Activated CD8-positive, alpha-beta memory T cell treated with anti-CD3 and anti-CD28 coated beads, Interleukin-2, amount 50 U/mL, for 4 hours (primary cell): ENCODE measurements at regions not wholly inside any gene's neighbourhood (a gene's known extent, or its start where the extent isn't known, plus 50 kb on each side); places are given as distances from the start of the nearest gene placed in this dataset.

Experiments
- DNase-seq: peaks from one replicate; pipeline ENCODE4 v3.0.0-alpha.2; 2020

DNA sequence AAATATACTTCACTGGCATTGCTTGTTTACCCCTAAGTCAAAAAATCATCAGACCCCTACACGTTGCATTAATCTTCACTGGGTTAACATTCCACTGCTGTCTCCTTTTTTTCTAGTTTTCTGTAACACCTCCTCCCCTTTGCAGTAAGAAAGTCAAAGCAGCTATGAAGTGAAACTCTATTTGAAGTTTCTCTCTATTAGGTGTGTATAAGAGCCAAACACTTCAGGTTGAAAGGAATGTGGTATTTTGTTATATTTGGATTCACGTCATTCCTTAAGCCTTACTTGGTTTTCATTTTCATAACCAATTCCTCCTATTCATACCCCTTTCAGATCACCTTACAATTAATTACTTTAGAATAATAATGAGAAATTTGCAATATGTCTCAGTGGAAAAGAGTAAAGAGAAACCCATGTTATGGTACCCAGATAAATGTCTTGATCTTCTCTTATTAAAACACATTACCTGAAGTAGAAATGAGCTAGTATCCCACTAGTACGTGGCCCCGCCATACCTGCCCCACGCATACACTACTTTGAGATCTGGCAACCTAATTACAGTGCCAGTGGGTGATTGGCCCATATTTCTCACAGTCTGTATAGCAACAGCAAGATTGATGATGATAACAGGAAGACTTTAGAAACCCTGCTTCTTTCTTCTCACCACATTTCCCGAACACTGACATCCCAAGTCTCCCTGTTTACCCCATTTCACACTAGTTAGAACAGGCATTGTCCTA is 236.4 kb upstream of the RGS6 start:
- no peak for DNase-seq

DNA sequence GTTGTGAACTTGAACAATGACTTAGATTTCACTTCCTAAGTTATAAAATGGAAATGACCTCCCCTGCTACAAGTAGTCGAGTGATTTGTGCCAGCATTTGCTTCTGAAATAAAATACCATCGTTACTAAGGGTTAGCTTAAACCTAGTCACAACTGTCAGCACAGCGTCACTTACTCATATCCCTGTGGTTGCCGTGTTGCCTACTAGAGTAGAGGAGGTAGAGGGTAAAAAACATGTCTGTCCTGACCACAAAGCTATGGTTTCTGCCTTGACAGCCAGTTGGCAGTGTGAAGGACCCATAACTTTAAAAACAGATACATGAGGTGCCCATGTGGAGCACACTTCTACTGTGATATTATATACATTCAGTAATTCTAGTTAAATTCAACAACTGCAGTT is 234.2 kb upstream of the RGS6 start:
- DNase-seq = no peak

DNA sequence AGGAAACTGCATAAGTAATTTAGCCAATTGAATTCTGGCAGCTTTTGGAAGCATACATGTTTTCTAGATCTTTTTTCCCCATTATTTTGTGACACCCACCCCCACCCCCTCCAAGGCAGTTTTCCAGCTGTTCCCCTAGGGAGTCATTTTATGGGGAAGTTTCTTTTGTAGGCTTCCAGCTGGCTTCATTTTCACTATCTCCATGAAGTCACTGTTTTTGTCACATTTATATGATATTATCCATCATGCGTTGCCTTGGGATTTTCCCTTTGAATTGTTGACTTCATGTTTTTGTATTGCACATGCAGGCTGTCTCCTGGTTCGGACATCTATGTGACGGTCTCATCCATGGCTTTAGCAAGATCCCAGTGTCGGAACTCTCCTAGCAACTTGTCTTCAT is 233.6 kb upstream of the RGS6 start:
- no peak for DNase-seq

DNA sequence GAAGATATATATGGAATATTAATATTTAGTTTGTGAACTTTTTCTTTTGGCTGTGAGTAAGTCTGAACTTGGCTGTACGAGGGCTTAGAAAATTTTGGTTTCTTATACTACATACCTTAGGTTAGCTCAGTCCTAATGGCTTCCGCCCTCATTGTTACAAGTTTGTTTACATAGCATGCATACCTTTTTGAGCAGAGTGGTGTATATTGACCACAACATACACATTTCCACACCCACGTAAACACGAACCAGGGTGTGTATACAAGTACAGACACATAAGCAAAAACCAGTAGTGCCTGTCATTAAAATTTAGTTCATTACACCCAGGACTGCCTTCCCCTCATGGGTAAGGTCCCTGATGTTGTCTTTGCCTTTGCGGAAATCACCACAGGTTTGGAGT is 230.2 kb upstream of the RGS6 start:
- no peak for DNase-seq

DNA sequence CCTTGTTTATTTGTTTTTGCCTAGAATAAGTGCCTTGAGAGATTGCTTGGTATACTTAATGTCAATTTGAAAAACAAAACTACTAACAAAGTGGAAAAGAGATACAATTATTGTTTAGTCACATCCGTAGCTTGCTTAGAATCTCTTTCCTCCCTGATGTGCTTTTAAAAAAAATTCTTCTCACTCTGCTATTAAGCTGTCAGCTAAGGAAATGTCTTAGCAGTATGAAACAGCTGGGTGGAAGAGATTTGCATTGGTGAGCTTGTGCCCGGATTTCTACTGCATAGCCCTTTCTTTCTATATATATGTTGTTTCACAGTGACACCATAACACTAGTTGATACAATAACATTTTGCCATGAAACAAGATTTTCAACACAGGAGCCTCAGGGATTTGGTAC is 229.4 kb upstream of the RGS6 start:
- DNase-seq = no peak

DNA sequence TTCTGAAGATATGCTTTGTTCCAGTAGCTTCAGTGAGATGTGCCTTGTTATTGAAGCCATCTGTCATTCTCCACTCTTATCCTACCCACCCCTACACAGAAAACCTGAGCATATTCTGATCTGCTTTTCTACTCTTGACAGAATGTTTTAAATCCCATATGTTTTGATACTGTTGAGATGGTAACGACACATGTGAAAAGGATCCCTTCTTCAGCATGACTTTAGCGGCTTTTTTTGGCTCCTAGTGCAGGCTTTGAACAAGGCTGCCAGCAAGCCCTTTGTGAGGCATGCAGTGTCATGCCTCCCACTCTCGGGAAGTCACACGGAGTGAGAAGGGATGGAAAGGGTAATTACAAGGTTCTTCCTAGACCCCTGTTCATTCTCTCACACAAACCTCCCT is 228.8 kb upstream of the RGS6 start:
- DNase-seq = no peak

DNA sequence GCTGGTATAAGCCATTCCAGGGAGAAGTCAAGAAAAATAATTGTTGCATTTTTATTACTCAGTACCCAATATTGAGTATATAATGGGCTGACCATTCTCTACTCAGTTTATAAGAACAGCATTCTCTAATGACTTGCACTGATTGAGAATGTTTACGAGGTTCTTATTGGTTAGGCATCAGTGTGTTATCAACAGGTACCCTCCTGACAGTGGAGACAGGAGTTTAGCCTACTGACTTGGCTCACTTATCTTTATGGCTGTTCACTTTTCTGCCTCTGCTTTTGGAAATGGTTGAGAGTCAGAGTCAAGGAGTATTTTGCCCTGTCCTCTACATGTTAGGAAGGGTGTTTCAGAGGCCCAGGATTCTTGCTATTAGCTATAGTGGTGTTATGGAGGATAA is 228.0 kb upstream of the RGS6 start:
- DNase-seq = no peak

DNA sequence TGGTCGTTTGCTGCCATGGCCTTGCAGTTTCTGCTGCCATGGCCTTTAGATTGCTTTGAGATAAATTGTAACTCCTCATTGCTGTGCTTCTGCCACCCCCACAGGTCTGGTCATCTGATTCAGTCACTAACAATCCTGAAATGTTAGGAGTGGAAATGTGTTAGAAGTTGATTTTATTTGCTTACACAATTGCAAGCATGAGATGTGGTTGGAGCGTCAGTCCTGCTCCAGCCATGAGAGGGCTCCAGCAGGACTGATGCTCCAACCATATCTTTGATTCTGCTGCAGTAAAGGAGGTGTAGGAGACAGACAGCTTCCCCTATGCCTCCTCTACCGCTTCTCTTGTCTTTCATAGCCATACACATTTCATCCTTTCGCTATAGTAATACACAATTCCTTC is 226.8 kb upstream of the RGS6 start:
- no peak for DNase-seq

DNA sequence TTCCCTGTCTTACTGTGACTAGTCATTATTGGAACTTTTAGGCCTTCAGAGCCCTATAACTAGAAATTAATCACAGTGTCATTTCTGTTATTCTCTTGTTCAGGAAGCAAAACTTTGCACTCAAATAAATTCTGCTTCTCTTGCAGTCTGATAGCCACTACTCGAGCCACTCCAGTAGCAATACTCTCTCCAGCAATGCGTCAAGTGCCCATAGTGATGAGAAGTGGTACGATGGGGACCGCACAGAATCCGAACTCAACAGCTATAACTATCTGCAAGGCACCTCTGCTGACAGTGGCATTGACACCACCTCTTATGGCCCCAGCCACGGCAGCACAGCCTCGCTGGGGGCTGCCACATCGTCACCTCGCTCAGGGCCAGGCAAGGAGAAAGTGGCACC is 223.2 kb upstream of the RGS6 start:
- DNase-seq = no peak

DNA sequence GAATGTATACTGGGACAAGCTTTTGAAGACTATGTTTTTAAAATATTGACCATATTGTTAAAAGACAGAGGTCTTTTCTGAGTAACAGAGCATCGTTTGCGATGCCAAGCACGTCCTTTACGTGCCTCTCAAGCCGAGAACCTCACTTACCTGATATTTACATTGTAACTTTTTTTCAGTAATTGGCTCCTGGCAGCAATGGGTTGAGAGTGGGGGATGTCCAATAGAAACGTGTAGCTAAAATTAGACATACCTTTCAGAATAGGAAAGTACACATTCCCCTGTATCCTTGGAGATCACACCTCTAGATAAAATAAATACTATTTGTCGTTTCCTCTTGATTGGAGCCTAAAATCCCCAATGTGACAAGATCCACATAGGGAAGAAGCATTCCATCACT is 222.2 kb upstream of the RGS6 start:
- DNase-seq = no peak

DNA sequence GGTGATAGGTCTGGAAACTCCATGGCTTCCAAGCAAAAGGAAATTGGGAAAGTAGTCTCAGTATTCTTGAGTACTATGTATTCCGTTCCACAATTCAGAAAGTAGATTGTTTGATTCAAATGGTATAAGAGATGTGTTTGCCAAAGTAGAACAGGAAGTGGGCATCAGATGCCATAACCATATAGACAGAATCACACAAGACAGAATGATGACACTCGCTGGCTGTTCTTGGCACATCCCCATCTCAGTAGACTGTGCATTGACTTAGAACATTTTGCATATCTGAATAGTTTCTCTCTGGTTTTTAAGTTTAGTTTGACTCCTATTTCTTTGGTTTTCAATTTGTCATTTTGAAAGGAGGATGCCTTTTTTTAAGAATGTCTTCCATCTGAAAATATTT is 221.1 kb upstream of the RGS6 start:
- DNase-seq = no peak

DNA sequence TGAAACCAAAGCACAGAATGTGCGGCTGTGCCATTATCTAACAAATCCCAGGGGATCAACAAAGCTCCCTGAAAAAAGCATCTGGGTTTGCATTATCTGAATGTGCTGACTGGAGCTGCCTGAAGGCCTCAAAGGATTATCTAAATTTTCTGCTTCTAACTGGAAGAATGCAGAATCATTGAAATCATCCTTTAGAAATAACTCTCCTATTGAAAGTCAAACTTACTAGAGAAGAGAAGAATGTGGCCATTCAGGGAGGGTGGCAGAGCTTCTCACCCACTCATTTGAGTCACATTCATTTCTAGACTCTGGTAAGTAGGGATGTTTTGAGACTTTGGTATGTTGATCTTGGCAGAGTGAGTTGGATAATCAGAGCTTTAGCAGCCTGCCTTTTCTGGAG is 220.6 kb upstream of the RGS6 start:
- no peak for DNase-seq

DNA sequence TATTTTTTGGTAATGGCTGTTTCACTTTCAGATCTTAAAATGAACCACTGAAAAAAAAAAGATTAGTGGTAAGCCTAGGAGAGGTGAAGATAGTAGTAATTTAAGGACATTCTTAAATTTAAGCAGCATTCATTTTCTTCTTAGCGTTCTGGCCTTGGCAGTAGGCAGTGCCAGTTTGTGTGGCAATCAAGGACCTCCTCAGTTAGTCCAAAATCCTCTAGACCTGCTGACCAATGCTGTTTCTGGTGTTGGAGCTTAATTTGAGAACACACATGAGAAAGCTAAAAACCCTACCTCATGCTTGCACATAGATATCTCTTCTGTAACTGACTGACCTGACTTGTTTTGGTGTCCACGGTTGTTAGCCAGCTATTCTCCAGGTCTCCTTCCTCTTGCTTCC is 219.8 kb upstream of the RGS6 start:
- DNase-seq = no peak

DNA sequence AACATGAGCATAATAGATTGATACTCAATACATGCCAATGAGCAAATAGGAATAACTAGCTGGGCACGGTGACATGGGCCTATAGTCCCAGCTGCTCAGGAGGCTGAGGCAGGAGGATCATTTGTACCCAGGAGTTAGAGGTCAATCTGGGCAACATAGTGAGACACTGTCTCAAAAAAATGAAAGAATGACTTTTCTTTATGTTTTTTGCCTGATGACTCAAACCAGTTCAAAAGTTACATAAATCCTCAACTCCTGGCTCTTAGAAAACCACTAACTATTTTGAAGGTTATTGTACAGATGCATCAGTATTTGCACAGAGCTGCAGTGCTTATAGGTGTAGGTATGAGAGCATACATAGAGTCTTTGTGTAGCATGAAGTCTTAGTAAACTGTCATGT is 219.2 kb upstream of the RGS6 start:
- no peak for DNase-seq

DNA sequence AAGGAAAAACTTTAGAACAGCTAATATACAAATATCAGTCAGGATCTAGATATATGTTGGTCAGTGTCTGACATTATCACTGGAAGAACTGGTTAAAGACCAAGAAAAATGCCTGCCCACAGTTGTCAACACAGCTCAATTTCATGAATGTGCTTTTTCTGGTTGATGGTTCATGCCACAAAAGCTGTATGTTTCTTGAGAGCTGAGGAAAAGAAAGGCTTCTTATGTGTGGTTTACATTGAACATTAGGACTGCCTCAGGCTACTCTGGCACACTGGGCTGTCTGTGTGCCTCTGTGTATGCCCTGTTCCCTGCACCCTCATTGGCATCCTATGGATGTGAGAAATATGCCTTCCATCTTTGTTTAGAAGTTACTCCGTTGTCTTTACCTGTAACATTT is 218.8 kb upstream of the RGS6 start:
- DNase-seq = no peak

DNA sequence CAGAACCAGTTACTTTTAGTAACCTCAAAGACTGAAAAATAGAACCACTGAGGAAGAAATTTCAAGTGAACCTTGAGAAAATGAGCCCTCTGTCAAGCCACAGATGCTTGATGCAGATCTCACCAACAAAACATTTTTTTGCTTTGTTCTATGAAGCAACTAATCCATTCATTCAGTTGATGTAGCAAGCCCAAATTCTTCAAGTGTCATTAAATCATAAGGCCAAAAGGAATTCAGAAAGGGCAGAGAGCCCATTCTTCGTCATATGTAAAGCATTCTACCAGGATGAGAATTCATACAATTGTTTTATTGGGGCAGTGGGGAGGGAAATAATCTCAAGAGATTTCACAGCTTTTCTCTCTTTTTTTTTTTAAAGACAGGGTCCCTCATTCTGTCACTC is 218.0 kb upstream of the RGS6 start:
- DNase-seq = no peak

DNA sequence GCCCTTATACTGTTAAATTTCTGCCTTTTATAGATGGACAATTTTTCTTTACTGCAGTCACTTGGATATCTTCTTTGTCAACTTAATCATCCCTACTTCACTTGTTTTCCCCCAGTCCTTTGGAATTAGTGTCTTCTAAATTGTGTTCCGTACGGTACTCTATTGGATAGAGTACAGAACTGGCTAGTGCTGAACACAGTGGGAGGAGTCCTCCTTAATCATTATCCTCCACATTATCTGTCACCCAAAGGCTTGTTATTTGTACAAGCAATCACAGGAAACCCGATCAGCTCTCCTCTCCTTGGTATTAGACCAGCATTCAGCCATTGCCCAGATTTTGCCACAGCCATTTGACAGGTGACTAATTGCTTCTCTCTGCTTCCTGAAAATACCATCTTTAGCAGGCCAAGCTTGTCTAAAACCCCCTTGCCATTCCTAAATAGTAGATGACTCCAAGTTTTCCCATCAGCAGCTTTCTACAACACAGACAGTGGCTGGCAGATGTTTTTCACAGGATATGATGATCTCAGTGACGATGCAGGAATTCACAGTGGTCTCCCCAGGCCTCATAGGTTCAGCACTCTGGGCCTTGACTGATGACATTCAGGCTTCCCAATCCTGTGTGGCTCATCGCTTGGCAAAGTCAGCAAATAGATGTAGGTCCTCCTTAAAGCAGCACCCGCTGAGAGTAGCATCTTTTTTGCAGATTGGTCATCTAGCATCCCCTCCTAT is 216.0 kb upstream of the RGS6 start:
- no peak for DNase-seq

DNA sequence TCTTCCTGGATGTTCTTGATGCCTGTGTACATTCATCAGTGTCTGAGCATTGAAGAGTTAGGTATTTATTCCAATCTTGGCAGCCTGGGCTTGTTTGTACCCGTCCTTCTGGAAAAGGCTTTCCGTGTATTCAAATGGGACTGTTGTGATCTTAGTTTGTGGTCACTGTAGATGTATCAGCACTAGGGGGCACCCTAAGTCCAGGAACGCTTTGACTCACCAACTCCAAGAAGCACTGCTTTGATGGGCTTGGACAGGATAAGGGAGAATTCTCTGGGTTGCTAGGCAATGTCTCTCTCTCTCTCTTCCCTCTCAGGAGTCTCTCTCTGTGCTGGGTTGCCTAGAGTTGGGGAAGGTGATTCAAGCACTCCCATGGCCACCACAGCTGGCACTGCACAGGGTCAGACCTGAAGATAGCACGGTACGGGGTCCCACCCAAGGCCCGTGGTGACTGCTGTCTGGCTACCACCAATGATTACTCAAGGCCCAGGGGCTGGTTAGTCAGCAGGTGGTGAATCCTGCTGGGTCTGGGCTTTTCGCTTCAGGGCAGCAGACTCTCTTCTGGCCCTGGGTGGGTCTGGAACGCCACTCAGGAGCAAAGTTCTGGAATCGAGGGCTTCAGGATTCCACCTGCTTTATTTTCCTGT is 211.1 kb upstream of the RGS6 start:
- DNase-seq = no peak

DNA sequence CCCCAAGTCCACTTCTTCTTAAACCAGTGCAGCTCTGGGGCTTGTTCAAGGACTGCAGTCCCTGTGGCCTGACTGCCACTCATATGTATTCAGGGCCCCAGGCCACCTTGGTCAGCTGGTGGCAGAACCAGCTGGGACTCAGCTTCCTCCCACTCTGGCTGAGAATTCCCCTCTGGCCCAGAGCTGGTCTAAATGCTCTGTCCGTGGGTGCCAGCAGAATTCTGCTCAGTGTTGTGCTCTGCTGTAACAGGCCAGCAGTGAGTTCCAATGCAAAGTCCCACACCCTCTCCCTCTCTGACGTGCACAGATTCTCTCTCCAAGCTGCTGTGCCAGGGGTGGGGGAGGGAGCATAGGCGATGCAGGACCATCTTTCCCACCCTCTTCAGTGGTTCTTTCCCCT is 210.4 kb upstream of the RGS6 start:
- DNase-seq = no peak

DNA sequence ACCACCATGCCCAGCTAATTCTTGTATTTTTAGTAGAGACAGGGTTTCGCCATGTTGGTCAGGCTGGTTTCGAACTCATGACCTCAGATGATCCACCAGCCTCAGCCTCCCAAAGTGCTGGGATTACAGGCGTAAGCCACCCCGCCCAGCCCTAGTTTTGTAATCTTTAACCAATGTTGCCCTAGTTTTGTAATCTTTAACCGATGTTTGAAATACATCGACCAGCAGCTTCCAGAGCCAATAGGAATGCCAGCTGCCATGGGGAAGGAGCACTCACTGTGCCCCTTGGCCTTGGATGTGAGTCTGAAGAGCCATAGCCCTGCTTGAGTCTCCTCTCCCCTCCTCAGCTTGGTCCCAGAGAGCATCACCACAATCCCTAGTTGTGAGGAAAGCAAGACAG is 209.3 kb upstream of the RGS6 start:
- DNase-seq = no peak

DNA sequence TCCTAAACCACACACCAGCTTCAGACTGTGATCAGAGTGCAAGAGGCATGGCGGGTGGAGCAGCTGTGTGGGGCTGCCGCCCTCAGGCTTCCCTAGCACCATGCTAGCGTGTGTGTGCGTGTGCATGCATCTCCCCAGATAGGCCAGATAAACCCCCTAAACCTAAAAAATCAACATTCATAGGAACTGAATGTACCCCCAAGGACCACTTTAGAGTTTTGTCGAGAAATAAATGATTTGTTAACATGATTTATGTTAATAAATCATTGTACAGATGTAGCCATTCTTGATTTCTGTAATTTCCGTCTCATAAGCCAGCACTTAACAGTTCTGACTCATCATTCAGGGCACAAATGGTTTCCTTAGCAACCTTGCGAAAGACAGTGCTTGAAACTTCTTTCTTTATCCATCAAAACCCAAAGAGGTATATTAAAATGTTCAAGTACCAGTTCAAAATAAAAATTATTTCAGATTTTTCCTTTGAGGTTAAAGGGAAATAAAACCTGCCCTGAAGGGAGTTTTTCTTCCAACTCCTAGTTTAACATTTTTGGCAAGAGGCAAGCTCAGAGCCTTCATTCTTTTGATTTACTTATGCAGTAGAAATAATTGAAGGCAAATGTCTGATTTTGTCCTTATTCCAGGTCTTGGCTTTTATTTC is 206.2 kb upstream of the RGS6 start:
- DNase-seq = no peak

DNA sequence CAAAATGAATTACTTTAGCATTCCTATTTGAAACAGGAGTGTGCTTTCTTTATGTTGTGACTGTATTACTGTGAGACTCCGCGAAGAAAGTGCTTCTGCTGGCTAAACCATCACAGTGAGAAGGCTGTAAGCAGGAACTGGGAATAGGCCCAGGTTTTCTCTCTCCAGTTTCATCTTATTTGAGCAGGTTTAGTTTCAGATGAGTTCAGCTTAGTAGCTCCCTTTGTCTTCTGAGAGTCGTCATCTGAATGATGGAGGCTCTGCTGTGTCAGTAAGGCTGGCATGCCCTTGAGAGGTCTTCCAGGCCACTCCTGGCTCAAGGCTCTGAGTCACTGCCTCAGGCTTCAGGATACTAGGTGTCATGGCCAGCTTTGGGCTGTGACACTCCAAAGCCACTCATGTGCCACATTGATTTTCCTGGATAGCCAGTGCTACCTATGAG is 205.6 kb upstream of the RGS6 start:
- DNase-seq = no peak

DNA sequence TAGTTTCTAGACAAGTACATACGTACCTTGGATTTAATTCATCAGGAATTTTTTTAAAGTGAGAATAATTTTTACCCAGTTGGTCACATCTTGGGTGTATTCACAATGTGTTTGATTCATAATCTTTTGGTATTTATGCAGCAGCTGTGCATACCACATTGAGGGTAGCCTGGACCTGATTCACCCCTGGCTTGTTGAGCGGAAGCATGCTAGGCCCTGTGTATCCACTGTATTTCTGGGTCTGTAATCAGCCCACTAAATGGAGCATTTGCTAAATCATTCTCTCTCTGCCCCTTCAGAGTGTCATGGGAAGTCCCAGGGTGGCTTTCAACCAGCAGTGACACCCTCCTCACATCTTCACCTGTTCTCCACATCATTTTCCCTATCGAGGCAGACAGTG is 203.8 kb upstream of the RGS6 start:
- no peak for DNase-seq

DNA sequence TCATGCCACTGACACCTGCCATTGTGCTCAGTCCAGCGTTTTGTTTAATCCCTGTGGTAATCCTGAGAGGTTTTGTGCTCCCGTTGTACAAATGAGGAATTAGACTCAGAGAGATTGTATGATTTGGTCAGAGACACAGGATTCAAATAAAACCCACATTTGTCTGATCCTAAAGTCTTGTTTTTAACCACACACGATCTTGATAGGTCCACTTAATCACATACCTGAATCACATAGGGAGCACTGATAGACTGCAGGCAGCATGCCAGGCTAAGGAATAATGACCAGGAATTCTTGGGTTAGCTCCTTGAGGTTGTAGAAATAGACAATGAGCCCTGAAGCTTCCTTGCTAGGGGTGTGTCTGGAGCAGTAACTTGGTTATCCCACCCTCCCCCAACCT is 202.6 kb upstream of the RGS6 start:
- no peak for DNase-seq
